Gastroesophageal sphincter (tissue), 4 donors: ENCODE measurements at regions not wholly inside any gene's neighbourhood (a gene's known extent, or its start where the extent isn't known, plus 50 kb on each side); places are given as distances from the start of the nearest gene placed in this dataset.

ENCODE experiments used
- ATAC-seq: fragments of 150-250 bp; one replicate; pipeline ENCODE4 v1.9.1; 2016; ENCODE audit warnings: mild to moderate bottlenecking, moderate library complexity
- H3K27ac ChIP-seq, 4 donors: fragments of 200-600 bp; sonication (generic) in 3 of 4; 1 replicate in 3 of 4; 2 replicates in 1 of 4; pipeline ENCODE4 v1.5.1; 2016 to 2019
- H3K27me3 ChIP-seq: fragments of 200-600 bp; sonication (generic); one replicate; pipeline ENCODE4 v1.5.1; 2019
- H3K36me3 ChIP-seq, 2 donors: fragments of 200-600 bp; sonication (generic); one replicate each; pipeline ENCODE4 v1.5.1; 2019; ENCODE audit warnings: control low read depth in 1 of 2
- H3K4me1 ChIP-seq, 3 donors: fragments of 200-600 bp; sonication (generic); 1 replicate in 2 of 3; 2 replicates in 1 of 3; pipeline ENCODE4 v1.5.1; 2016 to 2019; ENCODE audit warnings: control low read depth in 2 of 3
- H3K4me3 ChIP-seq, 2 donors: fragments of 200-600 bp; sonication (generic); one replicate each; pipeline ENCODE4 v1.5.1; 2019; ENCODE audit warnings: mild to moderate bottlenecking in 1 of 2, moderate library complexity in 1 of 2
- H3K9me3 ChIP-seq, 3 donors: fragments of 200-600 bp; sonication (generic); one replicate each; pipeline ENCODE4 v1.5.1; 2017 to 2019; ENCODE audit warnings: control low read depth in 2 of 3
- CTCF ChIP-seq, 4 experiments: fragments of 200-600 bp in 2 of 4; fragments of 450-650 bp in 2 of 4; sonication (generic) in 1 of 4; IDR thresholded peaks; one replicate each; pipeline ENCODE4 v1.5.1; 2017 to 2019; ENCODE audit warnings: antibody characterized with exemption in 4 of 4, mild to moderate bottlenecking in 2 of 4, moderate library complexity in 2 of 4
- EP300 ChIP-seq: sonication (generic); formaldehyde crosslinking; IDR thresholded peaks from one replicate; pipeline ENCODE4 v1.6.1; 2017; ENCODE audit warnings: antibody characterized with exemption, mild to moderate bottlenecking
- POLR2A ChIP-seq, 2 donors: fragments of 450-650 bp; IDR thresholded peaks; one replicate each; pipeline ENCODE4 v1.6.1; 2017; ENCODE audit warnings: antibody characterized with exemption in 2 of 2, mild to moderate bottlenecking in 2 of 2, moderate library complexity in 1 of 2
- POLR2AphosphoS5 ChIP-seq: sonication (generic); formaldehyde crosslinking; IDR thresholded peaks from one replicate; pipeline ENCODE4 v1.6.1; 2017; ENCODE audit warnings: antibody characterized with exemption
- WGBS, 2 donors: methylation state at CpG; one replicate each; pipeline ENCODE4 v1.1.5; 2018; ENCODE audit warnings: low coverage in 1 of 2; 5-methylcytosine and 5-hydroxymethylcytosine counted together

GRCh38 chr2:226471987-226472470, 327.6 kb downstream of the IRS1 start:
- WGBS, 2 donors = 42 to 84% methylated on average over 2 of the region's 2 CpGs
- no peak for ATAC-seq
- Histone ChIP-seq H3K4me3 (no peak overlapping the region), H3K36me3 (no peaks in the 10 kb centered on the region), H3K4me1 (peaks cover 0 to 8% (median 0%) of the 10 kb centered on the region in 3 donors), H3K27ac (no peak overlapping the region), H3K27me3 (no peaks in the 10 kb centered on the region), H3K9me3 (peaks cover 0 to 3% (median 0%) of the 10 kb centered on the region in 3 donors)
- TF ChIP-seq EP300 (no peak), POLR2A (IDR thresholded peaks at IDR 0.05) (no peak), POLR2AphosphoS5 (no peak)

GRCh38 chr2:226467633-226468032, 332.0 kb downstream of the IRS1 start:
- Histone ChIP-seq H3K36me3 (no peaks in the 10 kb centered on the region), H3K9me3 (no peaks in the 10 kb centered on the region), H3K27ac (no peak overlapping the region), H3K4me1 (no peaks in the 10 kb centered on the region), H3K4me3 (no peak overlapping the region), H3K27me3 (no peaks in the 10 kb centered on the region)
- no peak for ATAC-seq
- 88 to 95% methylated on average over 1 to 2 of the region's 2 CpGs for WGBS, 2 donors
- no peak for TF ChIP-seq POLR2AphosphoS5

GRCh38 chr2:226467221-226467620, 332.4 kb downstream of the IRS1 start:
- Histone ChIP-seq H3K36me3 (no peaks in the 10 kb centered on the region), H3K9me3 (no peaks in the 10 kb centered on the region), H3K27me3 (no peaks in the 10 kb centered on the region), H3K4me1 (no peaks in the 10 kb centered on the region), H3K4me3 (no peak overlapping the region), H3K27ac (no peak overlapping the region)
- TF ChIP-seq POLR2AphosphoS5 (no peak), POLR2A (IDR thresholded peaks at IDR 0.05) (no peak), EP300 (no peak), CTCF (IDR thresholded peaks at IDR 0.05) (no peak)
- WGBS, 2 donors = 56 to 94% methylated on average over 5 to 6 of the region's 6 CpGs
- no peak for ATAC-seq

- Histone ChIP-seq H3K27ac (no peak overlapping the region), H3K27me3 (no peaks in the 10 kb centered on the region), H3K4me3 (no peak overlapping the region), H3K9me3 (peaks cover 0 to 5% (median 0%) of the 10 kb centered on the region in 3 donors), H3K4me1 (no peaks in the 10 kb centered on the region), H3K36me3 (no peaks in the 10 kb centered on the region)
- ATAC-seq = no peak
- 79 to 92% methylated on average over 2 of the region's 2 CpGs for WGBS, 2 donors
- TF ChIP-seq CTCF (IDR thresholded peaks at IDR 0.05) = no peak
- no peak for TF ChIP-seq POLR2A (IDR thresholded peaks at IDR 0.05)
- TF ChIP-seq POLR2AphosphoS5 = no peak
Measured at GRCh38 chr2:226466589-226466988, 333.0 kb downstream of the IRS1 start.

GRCh38 chr2:226466124-226466523, 333.5 kb downstream of the IRS1 start:
- Histone ChIP-seq H3K4me1 (no peaks in the 10 kb centered on the region), H3K27me3 (no peaks in the 10 kb centered on the region), H3K36me3 (no peaks in the 10 kb centered on the region), H3K27ac (no peak overlapping the region), H3K4me3 (no peak overlapping the region), H3K9me3 (peaks cover 0 to 5% (median 0%) of the 10 kb centered on the region in 3 donors)
- no peak for ATAC-seq
- TF ChIP-seq EP300 = no peak
- no peak for TF ChIP-seq CTCF (IDR thresholded peaks at IDR 0.05)
- TF ChIP-seq POLR2A (IDR thresholded peaks at IDR 0.05) = no peak
- TF ChIP-seq POLR2AphosphoS5 = no peak
- 88 to 100% methylated on average over 1 of the region's 1 CpG for WGBS, 2 donors

- TF ChIP-seq CTCF (IDR thresholded peaks at IDR 0.05) (no peak), EP300 (no peak), POLR2A (IDR thresholded peaks at IDR 0.05) (no peak)
- Histone ChIP-seq H3K36me3 (no peaks in the 10 kb centered on the region), H3K9me3 (peaks cover 0 to 5% (median 0%) of the 10 kb centered on the region in 3 donors), H3K27me3 (no peaks in the 10 kb centered on the region), H3K4me1 (no peaks in the 10 kb centered on the region), H3K27ac (no peak overlapping the region), H3K4me3 (no peak overlapping the region)
- WGBS, 2 donors = 78 to 88% methylated on average over 3 to 4 of the region's 4 CpGs
- ATAC-seq = no peak
Measured at GRCh38 chr2:226464380-226464779, 335.2 kb downstream of the IRS1 start.
